ENCODE measurements at regions not wholly inside any gene's neighbourhood (a gene's known extent, or its start where the extent isn't known, plus 50 kb on each side); places are given as distances from the start of the nearest gene placed in this dataset.
"Not testable (repeated sequence)": the region's sequence is repeated elsewhere in the genome, so short reads cannot be mapped to it uniquely, and the experiment has no call there.

GRCh38 chr15:20284891-20285535, 256.6 kb downstream of the GOLGA6L6 start:
- H2AFZ ChIP-seq (ENCODE audit: low read depth, low read length, poor library complexity, severe bottlenecking); H3K27me3 ChIP-seq (ENCODE audit: insufficient read depth, low read length); POLR2A ChIA-PET; H3K4me1 ChIP-seq (ENCODE audit: control insufficient read depth in 1 of 2, insufficient read depth in 2 of 2, low read length in 2 of 2); CTCF ChIA-PET; intact Hi-C loops (cut with micrococcal nuclease); H3K4me2 ChIP-seq (ENCODE audit: low read length); ATAC-seq; H3K27ac ChIP-seq (ENCODE audit: low read depth, low read length); H4K20me1 ChIP-seq (ENCODE audit: insufficient read depth); RAD21 ChIA-PET (ENCODE audit: low non-redundant PET in 1 of 2, low total read pairs in 2 of 2, uncharacterized antibody in 2 of 2, unreplicated experiment in 2 of 2); DNase-seq (ENCODE audit: low read depth, low spot score); BruUV-seq (replicated peaks); H3K9ac ChIP-seq (ENCODE audit: low read length); H3K79me2 ChIP-seq (ENCODE audit: insufficient read depth, low read length); H3K9me2 ChIP-seq (ENCODE audit: insufficient read depth); H3K36me3 ChIP-seq (ENCODE audit: control insufficient read depth in 1 of 2, insufficient read depth in 2 of 2, low read length in 2 of 2); H3K4me3 ChIP-seq (replicated peaks in 1 of 2; ENCODE audit: low read depth in 1 of 2, low read length in 2 of 2): not testable (repeated sequence)
- peaks cover 32 to 35% of the 10 kb centered on the region in 2 experiments; a peak in 2 of 4 replicates for H3K9me3 ChIP-seq (ENCODE audit: control insufficient read depth in 1 of 2, insufficient read depth in 1 of 2, low read depth in 1 of 2, low read length in 2 of 2)

DNA sequence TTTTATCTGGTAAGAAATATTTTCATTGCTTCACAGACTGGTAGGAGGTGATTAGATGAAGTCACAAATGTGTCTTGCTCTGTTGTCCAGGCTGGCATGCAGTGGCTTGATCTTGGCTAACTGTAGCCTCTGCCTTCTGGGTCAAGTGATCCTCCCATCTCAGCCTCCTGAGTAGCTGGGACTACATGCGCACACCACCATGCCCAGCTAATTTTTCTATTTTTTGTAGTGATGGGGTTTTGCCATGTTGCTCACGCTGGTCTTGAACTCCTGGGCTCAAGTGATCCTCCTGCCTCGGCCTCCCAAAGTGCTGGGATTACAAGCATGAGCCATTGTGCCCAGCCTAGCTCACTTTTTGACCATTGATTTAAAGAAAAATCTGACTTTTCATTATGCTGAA, 257.9 kb downstream of the GOLGA6L6 start:
- BruUV-seq (replicated peaks); H3K27me3 ChIP-seq (ENCODE audit: insufficient read depth, low read length); ATAC-seq; POLR2A ChIA-PET; H2AFZ ChIP-seq (ENCODE audit: low read depth, low read length, poor library complexity, severe bottlenecking); DNase-seq (ENCODE audit: low read depth, low spot score); H3K4me1 ChIP-seq (ENCODE audit: control insufficient read depth in 1 of 2, insufficient read depth in 2 of 2, low read length in 2 of 2); H3K36me3 ChIP-seq (ENCODE audit: control insufficient read depth in 1 of 2, insufficient read depth in 2 of 2, low read length in 2 of 2); H3K79me2 ChIP-seq (ENCODE audit: insufficient read depth, low read length); H4K20me1 ChIP-seq (ENCODE audit: insufficient read depth); H3K9me2 ChIP-seq (ENCODE audit: insufficient read depth); CTCF ChIA-PET; intact Hi-C loops (cut with micrococcal nuclease); H3K4me3 ChIP-seq (replicated peaks in 1 of 2; ENCODE audit: low read depth in 1 of 2, low read length in 2 of 2); RAD21 ChIA-PET (ENCODE audit: low non-redundant PET in 1 of 2, low total read pairs in 2 of 2, uncharacterized antibody in 2 of 2, unreplicated experiment in 2 of 2); H3K9ac ChIP-seq (ENCODE audit: low read length); H3K27ac ChIP-seq (ENCODE audit: low read depth, low read length); H3K4me2 ChIP-seq (ENCODE audit: low read length): not testable (repeated sequence)
- H3K9me3 ChIP-seq (ENCODE audit: control insufficient read depth in 1 of 2, insufficient read depth in 1 of 2, low read depth in 1 of 2, low read length in 2 of 2): peaks cover 18 to 27% of the 10 kb centered on the region in 2 experiments; a peak in 2 of 4 replicates

- BruUV-seq (replicated peaks); ATAC-seq; RAD21 ChIA-PET (ENCODE audit: low non-redundant PET in 1 of 2, low total read pairs in 2 of 2, uncharacterized antibody in 2 of 2, unreplicated experiment in 2 of 2); H3K27me3 ChIP-seq (ENCODE audit: insufficient read depth, low read length); H3K9me2 ChIP-seq (ENCODE audit: insufficient read depth); POLR2A ChIA-PET; H3K36me3 ChIP-seq (ENCODE audit: control insufficient read depth in 1 of 2, insufficient read depth in 2 of 2, low read length in 2 of 2); H3K4me2 ChIP-seq (ENCODE audit: low read length); H3K4me1 ChIP-seq (ENCODE audit: control insufficient read depth in 1 of 2, insufficient read depth in 2 of 2, low read length in 2 of 2); H3K79me2 ChIP-seq (ENCODE audit: insufficient read depth, low read length); H3K27ac ChIP-seq (ENCODE audit: low read depth, low read length); H3K9ac ChIP-seq (ENCODE audit: low read length); H3K4me3 ChIP-seq (replicated peaks in 1 of 2; ENCODE audit: low read depth in 1 of 2, low read length in 2 of 2); intact Hi-C loops (cut with micrococcal nuclease); DNase-seq (ENCODE audit: low read depth, low spot score); CTCF ChIA-PET; H4K20me1 ChIP-seq (ENCODE audit: insufficient read depth); H2AFZ ChIP-seq (ENCODE audit: low read depth, low read length, poor library complexity, severe bottlenecking): not testable (repeated sequence)
- H3K9me3 ChIP-seq (ENCODE audit: control insufficient read depth in 1 of 2, insufficient read depth in 1 of 2, low read depth in 1 of 2, low read length in 2 of 2): peaks cover 22 to 27% of the 10 kb centered on the region in 2 experiments; a peak in 2 of 4 replicates
These were observed 259.1 kb downstream of the GOLGA6L6 start for GRCh38 chr15:20282491-20282943.

DNA sequence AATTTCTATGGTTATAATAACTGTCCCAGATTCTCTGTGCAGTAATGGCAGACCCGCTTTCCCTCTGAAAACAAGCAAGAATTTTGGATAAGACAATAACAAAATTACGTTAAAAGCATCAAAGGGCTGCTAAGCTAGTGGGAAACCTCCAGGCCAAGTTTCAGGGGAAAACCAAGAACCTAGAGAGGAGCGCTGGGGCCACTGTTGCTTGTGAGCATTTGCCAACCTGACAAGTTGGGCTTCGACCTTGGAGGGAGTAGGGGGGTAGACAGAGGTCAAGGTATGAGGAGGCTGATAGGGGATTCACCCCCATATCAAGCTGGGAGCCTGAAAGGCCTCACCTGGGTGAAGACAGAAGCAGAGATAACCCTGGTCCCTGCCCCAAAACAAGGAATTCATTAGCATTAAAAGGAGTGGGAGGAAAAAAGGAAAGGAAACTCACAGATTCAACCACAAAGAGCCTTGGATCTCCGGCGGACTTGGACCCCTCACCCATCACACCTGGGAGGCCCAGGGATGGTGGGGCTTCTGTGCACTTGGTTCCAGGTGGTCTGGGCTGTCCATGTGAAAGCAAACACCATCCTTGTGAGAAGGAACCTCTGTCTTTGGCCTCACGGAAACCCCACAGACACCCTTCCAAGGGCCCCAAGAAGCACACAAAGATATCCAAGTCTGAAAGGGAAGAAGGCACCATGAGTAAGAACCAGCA, 259.9 kb downstream of the GOLGA6L6 start:
- POLR2A ChIA-PET; H3K9me2 ChIP-seq (ENCODE audit: insufficient read depth); H3K4me1 ChIP-seq (ENCODE audit: control insufficient read depth in 1 of 2, insufficient read depth in 2 of 2, low read length in 2 of 2); H3K4me2 ChIP-seq (ENCODE audit: low read length); H3K27me3 ChIP-seq (ENCODE audit: insufficient read depth, low read length); H3K36me3 ChIP-seq (ENCODE audit: control insufficient read depth in 1 of 2, insufficient read depth in 2 of 2, low read length in 2 of 2); ATAC-seq; intact Hi-C loops (cut with micrococcal nuclease); H2AFZ ChIP-seq (ENCODE audit: low read depth, low read length, poor library complexity, severe bottlenecking); H3K27ac ChIP-seq (ENCODE audit: low read depth, low read length); H3K9ac ChIP-seq (ENCODE audit: low read length); H3K79me2 ChIP-seq (ENCODE audit: insufficient read depth, low read length); RAD21 ChIA-PET (ENCODE audit: low non-redundant PET in 1 of 2, low total read pairs in 2 of 2, uncharacterized antibody in 2 of 2, unreplicated experiment in 2 of 2); DNase-seq (ENCODE audit: low read depth, low spot score); H3K4me3 ChIP-seq (replicated peaks in 1 of 2; ENCODE audit: low read depth in 1 of 2, low read length in 2 of 2); H4K20me1 ChIP-seq (ENCODE audit: insufficient read depth); BruUV-seq (replicated peaks); CTCF ChIA-PET: not testable (repeated sequence)
- peaks cover 26 to 33% of the 10 kb centered on the region in 2 experiments; a peak in 2 of 4 replicates for H3K9me3 ChIP-seq (ENCODE audit: control insufficient read depth in 1 of 2, insufficient read depth in 1 of 2, low read depth in 1 of 2, low read length in 2 of 2)

All from HCT116 (cell line).